Astrocyte of the spinal cord (primary cell): ENCODE measurements at regions not wholly inside any gene's neighbourhood (a gene's known extent, or its start where the extent isn't known, plus 50 kb on each side); places are given as distances from the start of the nearest gene placed in this dataset.
"Not testable (repeated sequence)": the region's sequence is repeated elsewhere in the genome, so short reads cannot be mapped to it uniquely, and the experiment has no call there.

Experiments
- DNase-seq: peaks from one replicate; pipeline ENCODE4 v3.0.0; 2011; ENCODE audit warnings: low read depth, low spot score
- H3K4me3 ChIP-seq: 2 replicates; pipeline ENCODE4 v1.5.1; 2011; ENCODE audit warnings: low read depth, mild to moderate bottlenecking, low read length, moderate library complexity
- in situ Hi-C: cut with HindIII; loops from 2 replicates; pipeline ENCODE4 v1.10.0; 2017; ENCODE audit warnings: low sequenced_read_pairs
- TF ChIP-seq, protein P1 (sequence below): IDR thresholded peaks from 2 replicates; pipeline ENCODE4 v1.5.1; 2012; ENCODE audit warnings: low read depth, mild to moderate bottlenecking, low read length, inconsistent platforms

DNA sequence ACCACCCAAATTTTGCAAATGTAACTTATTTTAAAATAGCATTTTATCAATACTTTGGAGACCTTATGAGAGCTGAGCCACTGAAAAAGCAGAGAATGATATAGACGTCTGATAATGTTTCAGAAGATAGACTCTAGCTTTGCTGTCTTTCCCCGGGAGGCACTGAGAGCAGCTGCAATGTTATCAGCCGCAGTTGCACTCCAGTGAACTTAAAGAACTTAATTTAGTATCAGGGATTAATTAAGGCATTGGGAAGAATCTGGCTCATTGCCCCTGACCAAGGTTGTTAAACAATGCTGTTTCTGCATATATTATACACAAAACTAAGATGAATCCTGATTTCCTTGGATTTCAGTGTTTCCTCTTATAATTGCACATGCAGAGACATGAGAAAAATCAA lies 75.7 kb upstream of the SGCG start:
- no peak overlapping the region for H3K4me3 ChIP-seq
- TF ChIP-seq, protein P1, sequence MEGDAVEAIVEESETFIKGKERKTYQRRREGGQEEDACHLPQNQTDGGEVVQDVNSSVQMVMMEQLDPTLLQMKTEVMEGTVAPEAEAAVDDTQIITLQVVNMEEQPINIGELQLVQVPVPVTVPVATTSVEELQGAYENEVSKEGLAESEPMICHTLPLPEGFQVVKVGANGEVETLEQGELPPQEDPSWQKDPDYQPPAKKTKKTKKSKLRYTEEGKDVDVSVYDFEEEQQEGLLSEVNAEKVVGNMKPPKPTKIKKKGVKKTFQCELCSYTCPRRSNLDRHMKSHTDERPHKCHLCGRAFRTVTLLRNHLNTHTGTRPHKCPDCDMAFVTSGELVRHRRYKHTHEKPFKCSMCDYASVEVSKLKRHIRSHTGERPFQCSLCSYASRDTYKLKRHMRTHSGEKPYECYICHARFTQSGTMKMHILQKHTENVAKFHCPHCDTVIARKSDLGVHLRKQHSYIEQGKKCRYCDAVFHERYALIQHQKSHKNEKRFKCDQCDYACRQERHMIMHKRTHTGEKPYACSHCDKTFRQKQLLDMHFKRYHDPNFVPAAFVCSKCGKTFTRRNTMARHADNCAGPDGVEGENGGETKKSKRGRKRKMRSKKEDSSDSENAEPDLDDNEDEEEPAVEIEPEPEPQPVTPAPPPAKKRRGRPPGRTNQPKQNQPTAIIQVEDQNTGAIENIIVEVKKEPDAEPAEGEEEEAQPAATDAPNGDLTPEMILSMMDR = no peak
- DNase-seq = no peak
- in situ Hi-C loops = no loop called here

DNA sequence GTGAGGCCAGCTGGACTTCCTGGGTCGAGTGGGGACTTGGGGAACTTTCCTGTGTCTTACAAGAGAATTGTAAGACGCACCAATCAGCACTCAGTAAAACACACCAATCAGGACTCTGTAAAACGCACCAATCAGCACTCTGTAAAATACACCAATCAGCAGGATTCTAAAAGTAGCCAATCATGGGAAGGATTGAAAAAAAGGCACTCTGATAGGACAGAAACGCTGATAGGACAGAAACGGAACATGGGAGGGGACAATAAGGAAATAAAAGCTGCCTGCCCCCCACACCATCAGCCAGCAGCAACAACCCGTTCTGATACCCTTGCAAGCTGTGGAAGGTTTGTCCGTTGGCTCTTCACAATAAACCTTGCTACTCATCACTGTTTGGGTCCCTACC lies 73.1 kb upstream of the SGCG start:
- in situ Hi-C loops = no loop called here
- no peak overlapping the region for H3K4me3 ChIP-seq
- DNase-seq = no peak
- TF ChIP-seq, protein P1 = no peak

DNA sequence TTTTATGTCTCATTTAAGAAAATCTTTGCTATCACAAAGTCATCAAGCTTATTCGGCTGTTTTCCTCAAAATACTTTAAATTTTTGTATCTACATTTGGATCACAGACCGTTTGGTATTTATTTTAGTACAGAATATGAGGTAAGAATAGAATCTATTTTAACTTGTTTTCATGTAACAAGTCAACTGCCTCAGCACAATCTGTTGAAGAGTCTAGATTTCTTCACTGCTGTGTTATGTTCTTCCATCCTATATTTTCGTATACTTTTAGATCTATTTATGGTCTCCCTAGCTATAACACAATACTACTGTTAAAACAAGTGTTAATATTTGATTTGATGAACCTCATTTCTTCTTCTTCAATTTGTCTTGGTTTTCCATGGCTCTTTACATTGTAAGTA lies 61.6 kb upstream of the SGCG start:
- in situ Hi-C loops = no loop called here

DNA sequence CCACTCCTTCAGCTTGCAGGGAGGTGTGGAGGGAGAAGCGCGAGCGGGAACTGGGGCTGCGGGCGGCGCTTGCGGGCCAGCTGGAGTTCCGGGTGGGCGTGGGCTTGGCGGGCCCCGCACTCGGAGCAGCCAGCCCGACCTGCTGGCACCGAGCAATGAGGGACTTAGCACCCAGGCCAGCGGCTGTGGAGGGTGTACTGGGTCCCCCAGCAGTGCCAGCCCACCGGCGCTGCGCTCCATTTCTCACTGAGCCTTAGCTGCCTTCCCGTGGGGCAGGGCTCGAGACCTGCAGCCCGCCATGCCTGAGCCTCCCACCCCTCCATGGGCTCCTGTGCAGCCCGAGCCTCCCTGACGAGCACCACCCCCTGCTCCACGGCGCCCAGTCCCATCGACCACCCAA lies 53.2 kb upstream of the SGCG start:
- DNase-seq, H3K4me3 ChIP-seq, in situ Hi-C loops: not testable (repeated sequence)

More for the DNA sequence above, 61.6 kb upstream of the SGCG start:
- no peak for DNase-seq
- no peak overlapping the region for H3K4me3 ChIP-seq
- TF ChIP-seq, protein P1 = no peak

DNA sequence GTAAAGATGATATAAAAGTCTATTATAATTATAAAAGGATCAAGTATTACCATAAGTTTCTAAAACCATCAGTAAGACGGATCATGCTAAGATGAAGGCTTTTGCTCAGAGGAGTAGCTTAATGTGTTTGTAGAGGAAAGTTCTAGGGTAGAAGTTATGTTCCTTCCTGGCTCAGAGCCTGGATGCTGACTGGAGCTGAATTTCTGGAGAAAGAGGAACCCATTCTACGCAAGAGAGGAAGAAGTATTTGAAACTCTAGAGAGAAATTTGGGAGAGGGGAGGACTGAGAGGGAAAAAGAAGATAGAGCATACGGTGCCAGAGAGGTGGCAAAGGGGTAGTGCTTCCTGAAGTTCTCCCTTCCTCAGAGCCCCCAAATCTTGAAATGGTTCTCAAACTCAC lies 51.4 kb upstream of the SGCG start:
- no peak for DNase-seq
- in situ Hi-C loops = no loop called here
- TF ChIP-seq, protein P1 = no peak
- no peak overlapping the region for H3K4me3 ChIP-seq
